ENCODE measurements at regions not wholly inside any gene's neighbourhood (a gene's known extent, or its start where the extent isn't known, plus 50 kb on each side); places are given as distances from the start of the nearest gene placed in this dataset.

- no peak for DNase-seq (ENCODE audit: low spot score)
These were observed 53.5 kb upstream of the ABL1 start for GRCh38 chr9:130781569-130781968.

GRCh38 chr9:130782886-130783530 lies 52.0 kb upstream of the ABL1 start:
- DNase-seq (ENCODE audit: low spot score): no peak

GRCh38 chr9:130785053-130785452 lies 50.0 kb upstream of the ABL1 start:
- DNase-seq (ENCODE audit: low spot score): no peak
